Endothelial cell of umbilical vein (primary cell): ENCODE measurements at regions not wholly inside any gene's neighbourhood (a gene's known extent, or its start where the extent isn't known, plus 50 kb on each side); places are given as distances from the start of the nearest gene placed in this dataset.

ENCODE experiments used
- BruUV-seq: library from RNA; stranded (reverse); fragments of 400-500 nt; replicated peaks from 2 replicates; lab custom pipeline; 2021; lab: Mats Ljungman, UMichigan
- CTCF ChIA-PET: fragments of 300-600, 350-600 bp; sonication (Branson Sonifier 250); formaldehyde crosslinking; loops from one replicate; lab custom pipeline; 2021; ENCODE audit warnings: antibody characterized with exemption, inconsistent platforms; lab: Charles Lee
- POLR2A ChIA-PET: fragments of 300-600, 350-600 bp; sonication (Branson Sonifier 250); formaldehyde crosslinking; loops from one replicate; lab custom pipeline; 2021; ENCODE audit warnings: antibody characterized with exemption, inconsistent platforms; lab: Charles Lee
- DNase-seq: peaks from one replicate; pipeline ENCODE4 v3.0.0-alpha.2; 2011; ENCODE audit warnings: low read depth, low spot score
- FAIRE-seq: peaks from 2 replicates; lab custom pipeline; 2011; peaks lifted over from hg19 to GRCh38; lab: Jason Lieb, UNC
- H2AFZ ChIP-seq: 2 replicates; pipeline ENCODE4 v1.6.0; 2012; ENCODE audit warnings: low read depth, low read length, control low read depth, inconsistent platforms
- H3K27ac ChIP-seq: 2 replicates; pipeline ENCODE4 v1.5.1; 2011; ENCODE audit warnings: low read depth, mild to moderate bottlenecking, control low read depth, low read length, moderate library complexity; ENCODE audit not compliant: insufficient read depth
- H3K27me3 ChIP-seq, 2 experiments: 2 replicates each; pipeline versions ENCODE4 v1.6.0 to v1.6.1; 2011; ENCODE audit warnings: low read length in 2 of 2, mixed read lengths in 1 of 2; ENCODE audit not compliant: control insufficient read depth in 2 of 2, insufficient read depth in 2 of 2
- H3K36me3 ChIP-seq, 2 experiments: 2 replicates in 1 of 2; 3 replicates in 1 of 2; pipeline ENCODE4 v1.5.1; 2011; ENCODE audit warnings: low read length in 2 of 2, mild to moderate bottlenecking in 1 of 2, moderate library complexity in 1 of 2; ENCODE audit not compliant: control insufficient read depth in 2 of 2, insufficient read depth in 2 of 2; ENCODE audit errors: extremely low read depth in 1 of 2
- H3K4me1 ChIP-seq: 3 replicates; pipeline ENCODE4 v1.5.1; 2011; ENCODE audit warnings: mild to moderate bottlenecking, low read length; ENCODE audit not compliant: control insufficient read depth, insufficient read depth; ENCODE audit errors: extremely low read depth
- H3K4me2 ChIP-seq: 2 replicates; pipeline ENCODE4 v1.6.1; 2011; ENCODE audit warnings: low read length, control low read depth, mixed read lengths; ENCODE audit not compliant: insufficient read depth
- H3K4me3 ChIP-seq, 3 experiments: fragments of 200-600 bp in 1 of 3; sonication (generic), shearing (Covaris generic) in 1 of 3; replicated peaks in 1 of 3; 2 replicates each; pipeline ENCODE4 v1.5.1; 2011 to 2016; ENCODE audit warnings: control low read depth in 3 of 3, low read length in 3 of 3, mild to moderate bottlenecking in 2 of 3, inconsistent platforms in 1 of 3, low read depth in 1 of 3, moderate library complexity in 1 of 3; ENCODE audit not compliant: insufficient read depth in 1 of 3
- H3K79me2 ChIP-seq: 2 replicates; pipeline ENCODE4 v1.6.0; 2012; ENCODE audit warnings: low read length, inconsistent platforms; ENCODE audit not compliant: control insufficient read depth, insufficient read depth
- H3K9ac ChIP-seq: replicated peaks from 2 replicates; pipeline ENCODE3; 2011; ENCODE audit warnings: low read length, control low read depth; ENCODE audit not compliant: insufficient read depth; ENCODE audit errors: extremely low read depth
- H3K9me1 ChIP-seq: replicated peaks from 3 replicates; pipeline ENCODE4 v1.6.0; 2011; ENCODE audit warnings: mild to moderate bottlenecking, low read length; ENCODE audit not compliant: control insufficient read depth, insufficient read depth; ENCODE audit errors: extremely low read depth
- H3K9me3 ChIP-seq: replicated peaks from 2 replicates; pipeline ENCODE4 v1.5.1; 2012; ENCODE audit warnings: low read length, inconsistent platforms; ENCODE audit not compliant: control insufficient read depth, insufficient read depth
- H4K20me1 ChIP-seq: replicated peaks from 2 replicates; pipeline ENCODE3; 2011; ENCODE audit warnings: mild to moderate bottlenecking, low read length; ENCODE audit not compliant: control insufficient read depth, insufficient read depth; ENCODE audit errors: extremely low read depth
- CTCF ChIP-seq, 2 donors: IDR thresholded peaks; 1 replicate in 1 of 2; 2 replicates in 1 of 2; pipeline ENCODE4 v1.5.1; 2011; ENCODE audit warnings: low read length in 2 of 2, mild to moderate bottlenecking in 2 of 2, moderate library complexity in 2 of 2, control low read depth in 1 of 2, inconsistent platforms in 1 of 2, low read depth in 1 of 2; ENCODE audit not compliant: insufficient read depth in 1 of 2; ENCODE audit errors: extremely low read depth in 1 of 2
- EZH2 ChIP-seq: IDR thresholded peaks from 2 replicates; pipeline ENCODE4 v1.6.1; 2012; ENCODE audit warnings: borderline replicate concordance, low read depth, mild to moderate bottlenecking, moderate library complexity, low read length, inconsistent platforms; ENCODE audit not compliant: severe bottlenecking
- FOS ChIP-seq: IDR thresholded peaks from 2 replicates; pipeline ENCODE4 v1.6.1; 2011; ENCODE audit warnings: mild to moderate bottlenecking, low read length, moderate library complexity, borderline replicate concordance; ENCODE audit not compliant: insufficient read depth
- GATA2 ChIP-seq: IDR thresholded peaks from 2 replicates; pipeline ENCODE4 v1.7.0; 2011; ENCODE audit warnings: low read depth, mild to moderate bottlenecking, moderate library complexity, mixed read lengths, low read length; ENCODE audit not compliant: insufficient read length, insufficient read depth
- JUN ChIP-seq: IDR thresholded peaks from 2 replicates; pipeline ENCODE4 v1.6.1; 2011; ENCODE audit warnings: borderline replicate concordance, low read depth; ENCODE audit not compliant: insufficient read length, insufficient read depth
- MAX ChIP-seq: IDR thresholded peaks from 2 replicates; pipeline ENCODE4 v1.6.1; 2011; ENCODE audit not compliant: insufficient read depth, insufficient read length
- MYC ChIP-seq: IDR thresholded peaks from one replicate; pipeline ENCODE4 v1.6.1; 2011; ENCODE audit warnings: mild to moderate bottlenecking, low read depth, low read length
- POLR2A ChIP-seq: IDR thresholded peaks from 2 replicates; pipeline ENCODE4 v1.6.1; 2012; ENCODE audit warnings: low read depth, mild to moderate bottlenecking, control low read depth, low read length
- POLR2AphosphoS5 ChIP-seq: IDR thresholded peaks from 2 replicates; pipeline ENCODE4 v1.6.1; 2012; ENCODE audit warnings: low read depth, mild to moderate bottlenecking, control low read depth, low read length, moderate library complexity; ENCODE audit not compliant: insufficient read depth
- dilution Hi-C: fragments of 300-500 bp; cut with MboI; formaldehyde crosslinking; loops from one replicate; pipeline ENCODE4 v1.15.0; 2019; ENCODE audit warnings: low sequenced_read_pairs; ENCODE audit not compliant: extremely low pct_ligation_motif_present
- intact Hi-C: fragments of 100-400 bp; cut with micrococcal nuclease; formaldehyde crosslinking; loops from one replicate; pipeline ENCODE4 v1.10.0; 2022

- FAIRE-seq = no peak
- DNase-seq = no peak
- Histone ChIP-seq H4K20me1 (no peaks in the 10 kb centered on the region), H3K4me1 (no peaks in the 10 kb centered on the region), H2AFZ (no peak overlapping the region), H3K9me1 (no peaks in the 10 kb centered on the region), H3K79me2 (no peaks in the 10 kb centered on the region), H3K9ac (no peak overlapping the region), H3K9me3 (no peaks in the 10 kb centered on the region), H3K4me2 (no peak overlapping the region), H3K4me3 (no peak overlapping the region), H3K36me3 (no peaks in the 10 kb centered on the region), H3K27me3 (peaks cover 3 to 4% of the 10 kb centered on the region in 2 experiments), H3K27ac (no peak overlapping the region)
- intact Hi-C loops = no loop called here
- no TSS peak for BruUV-seq
- ChIA-PET CTCF (interaction anchor here (1.0 to 2.5 kb wide), 4 partner anchors 10 to 780 kb away, joined by 3 to 18 read pairs (median 8); partner anchors contain the start of gene SEMA6D), POLR2A (no interaction called here)
- dilution Hi-C loops = no loop called here
- TF ChIP-seq CTCF (IDR thresholded peaks at IDR 0.05; ENCODE audit: extremely low read depth in 1 of 2, insufficient read depth in 1 of 2, low read depth in 1 of 2, low read length in 2 of 2) (no peak), JUN (no peak), MYC (no peak), EZH2 (no peak), GATA2 (no peak), POLR2AphosphoS5 (no peak), FOS (no peak), MAX (no peak), POLR2A (no peak)
These were observed 145.4 kb upstream of the SLC24A5 start for GRCh38 chr15:47975427-47975826.
